OCI-M2 (cell line): ENCODE measurements at regions not wholly inside any gene's neighbourhood (a gene's known extent, or its start where the extent isn't known, plus 50 kb on each side); places are given as distances from the start of the nearest gene placed in this dataset.
"Not testable (repeated sequence)": the region's sequence is repeated elsewhere in the genome, so short reads cannot be mapped to it uniquely, and the experiment has no call there.

Experiments
- DNase-seq: peaks from one replicate; lab custom pipeline; 2025; ENCODE audit not compliant: unreplicated experiment; lab: John Stamatoyannopoulos, UW

- no peak for DNase-seq
Measured at GRCh38 chr13:75961911-75962310, 325.8 kb downstream of the LMO7 start.

GRCh38 chr13:75960538-75960994, 324.4 kb downstream of the LMO7 start:
- no peak for DNase-seq

DNA sequence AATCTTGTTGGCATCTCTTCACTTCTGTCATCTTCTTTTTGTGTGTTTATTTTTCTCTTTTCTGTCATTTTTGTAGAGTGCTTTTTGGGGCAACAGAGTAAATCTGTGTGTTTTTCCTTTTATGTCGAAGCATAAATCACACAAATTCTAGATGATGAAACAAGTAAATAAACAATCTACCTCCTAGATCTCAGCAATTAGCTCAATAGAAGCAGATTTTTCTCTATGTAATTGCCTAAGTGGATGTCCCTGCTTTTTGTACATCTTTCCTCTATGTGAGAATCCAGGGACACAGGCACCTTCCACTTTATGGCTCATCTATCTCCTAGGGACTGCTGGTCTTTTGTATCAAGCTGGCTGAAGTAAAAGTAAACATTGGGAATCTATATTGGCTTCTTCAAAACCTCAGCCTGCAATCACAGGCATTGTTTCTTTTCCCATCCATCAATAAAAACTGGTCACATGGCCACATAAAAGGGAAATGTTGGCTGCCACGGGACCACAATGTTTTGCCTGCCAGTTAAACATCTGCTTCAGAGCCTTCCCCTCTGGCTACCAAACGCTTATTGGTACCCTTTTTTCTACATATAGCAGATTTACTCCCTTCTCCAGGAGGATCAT, 323.8 kb downstream of the LMO7 start:
- no peak for DNase-seq

DNA sequence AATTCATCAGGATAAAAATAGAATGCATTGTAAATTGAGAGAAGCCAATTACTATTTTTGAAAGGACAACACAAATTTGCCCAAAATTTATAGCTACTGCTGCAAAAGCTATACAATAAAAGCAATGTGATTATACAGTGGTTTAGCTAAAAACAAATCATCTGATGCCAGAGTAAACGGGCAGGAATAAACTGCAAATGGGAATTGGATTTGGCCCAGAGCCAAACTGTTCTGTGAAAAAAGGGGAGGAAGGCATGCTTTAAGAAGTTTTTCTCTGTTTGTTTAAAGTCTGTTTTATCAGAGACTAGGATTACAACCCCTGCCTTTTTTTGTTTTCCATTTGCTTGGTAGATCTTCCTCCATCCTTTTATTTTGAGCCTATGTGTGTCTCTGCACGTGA, 317.5 kb downstream of the LMO7 start:
- DNase-seq: not testable (repeated sequence)

GRCh38 chr13:75947448-75947847, 311.3 kb downstream of the LMO7 start:
- DNase-seq: no peak

DNA sequence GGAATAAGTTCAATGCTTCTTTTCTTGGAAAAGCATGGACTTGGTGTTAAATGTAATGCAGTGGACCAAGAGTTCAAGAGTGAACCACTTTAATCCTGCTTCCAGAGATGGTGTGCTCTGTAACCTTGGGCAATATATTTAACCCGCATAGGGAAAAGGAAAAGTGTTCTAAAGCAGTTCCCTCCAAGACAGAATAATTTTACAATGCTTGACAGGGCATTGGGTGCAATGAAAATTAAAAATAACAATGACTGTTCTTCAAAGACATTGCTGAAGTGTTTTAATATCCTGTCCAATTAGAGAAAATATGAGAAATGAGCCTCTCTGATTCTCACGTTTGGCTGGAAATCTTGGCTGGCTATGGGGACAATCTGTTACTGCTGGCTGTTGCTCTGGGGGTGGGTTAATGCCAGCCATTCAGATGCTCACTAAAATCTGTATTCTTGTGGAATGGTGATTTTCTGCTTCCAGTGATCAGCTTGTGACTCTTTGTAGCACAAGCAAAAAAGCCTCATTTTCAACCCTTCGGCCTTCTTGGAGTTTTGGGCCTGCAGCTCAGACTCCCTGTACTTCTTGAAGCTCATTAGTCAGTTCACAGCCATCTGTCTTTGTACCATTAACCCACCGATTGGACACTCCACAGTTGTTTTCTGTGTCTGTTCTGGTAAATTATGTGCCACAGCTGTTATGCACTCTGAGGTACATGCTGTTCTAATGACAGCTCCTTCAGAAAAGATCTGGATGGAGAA, 310.6 kb downstream of the LMO7 start:
- no peak for DNase-seq

DNA sequence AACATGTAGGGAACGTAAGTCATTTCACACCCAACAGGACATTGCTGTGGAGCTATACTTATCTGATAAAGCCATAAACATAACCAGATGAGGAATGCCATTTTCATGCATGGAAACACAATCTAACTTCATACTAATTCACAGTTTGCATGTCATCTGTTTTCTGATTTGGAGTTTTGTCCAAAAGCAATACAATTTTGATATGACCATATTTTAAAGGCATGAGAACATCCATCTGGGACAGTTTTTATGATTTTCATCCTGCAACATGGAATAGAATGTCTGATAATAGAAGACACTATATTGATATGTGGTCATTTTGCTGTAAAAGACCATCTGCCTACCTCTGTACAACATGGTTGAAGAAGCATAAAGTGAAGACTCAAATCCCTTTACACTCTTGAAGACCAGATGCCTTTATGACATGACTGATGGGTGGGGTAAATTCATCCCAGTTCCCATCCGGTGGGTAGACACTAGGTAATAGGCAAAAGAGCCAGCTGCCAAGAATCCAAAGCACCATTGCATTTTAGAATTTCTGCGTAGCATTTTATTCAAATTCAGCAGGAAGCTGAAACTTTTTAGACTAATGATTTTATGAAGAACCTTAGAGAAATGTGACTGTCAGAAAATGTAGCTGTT, 309.8 kb downstream of the LMO7 start:
- DNase-seq: no peak

GRCh38 chr13:75938811-75939560, 302.9 kb downstream of the LMO7 start:
- DNase-seq: no peak

DNA sequence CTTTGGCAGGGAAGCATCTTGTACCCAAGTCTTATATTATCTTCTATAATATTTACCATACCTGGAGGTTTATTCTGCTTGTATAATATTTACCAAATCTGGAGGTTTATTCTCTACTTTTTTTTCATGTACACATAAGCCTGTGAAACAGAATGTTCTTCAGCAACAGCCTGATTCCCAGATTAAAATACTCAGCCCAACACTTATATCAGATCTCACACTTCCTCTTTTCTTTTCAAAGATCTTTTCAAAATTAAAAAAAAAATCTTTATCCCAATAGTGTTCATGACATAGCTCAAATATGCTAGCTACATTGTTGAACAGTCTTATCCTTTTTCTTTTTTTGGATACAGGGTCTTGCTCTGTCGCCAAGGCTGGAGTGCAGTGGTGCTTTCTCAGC, 300.7 kb downstream of the LMO7 start:
- no peak for DNase-seq

- DNase-seq: no peak
Measured at GRCh38 chr13:75935805-75936204, 299.7 kb downstream of the LMO7 start.

GRCh38 chr13:75934889-75935288, 298.8 kb downstream of the LMO7 start:
- no peak for DNase-seq

GRCh38 chr13:75932636-75933035, 296.5 kb downstream of the LMO7 start:
- DNase-seq: no peak

GRCh38 chr13:75931116-75931515, 295.0 kb downstream of the LMO7 start:
- no peak for DNase-seq

GRCh38 chr13:75929076-75929475, 292.9 kb downstream of the LMO7 start:
- no peak for DNase-seq

- DNase-seq: no peak
Measured at GRCh38 chr13:75927183-75927669, 291.1 kb downstream of the LMO7 start.

- no peak for DNase-seq
Measured at GRCh38 chr13:75920536-75920935, 284.4 kb downstream of the LMO7 start.

DNA sequence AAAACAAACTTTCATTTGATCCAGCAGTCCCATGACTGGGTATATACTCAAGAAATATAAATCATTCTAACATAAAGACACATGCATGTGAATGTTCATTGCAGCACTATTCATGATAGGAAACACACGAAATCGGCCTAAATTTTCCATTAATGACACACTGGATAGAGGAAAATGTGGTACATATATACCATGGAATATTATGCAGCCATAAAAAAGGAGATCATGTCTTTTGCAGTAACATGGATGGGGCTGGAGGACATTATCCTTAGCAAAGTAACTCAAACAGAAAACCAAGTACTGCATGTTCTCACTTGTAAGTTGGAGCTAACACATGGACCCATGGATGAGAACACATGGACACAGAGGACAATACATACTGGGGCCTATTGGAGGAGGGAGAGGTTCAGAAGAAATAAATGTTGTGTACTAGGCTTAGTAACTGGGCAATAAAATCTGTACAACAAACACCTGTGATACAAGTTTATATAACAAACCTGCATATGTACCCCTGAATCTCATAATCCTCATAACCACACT, 283.6 kb downstream of the LMO7 start:
- DNase-seq: no peak

- no peak for DNase-seq
Measured at GRCh38 chr13:75915066-75915465, 278.9 kb downstream of the LMO7 start.

- no peak for DNase-seq
Measured at GRCh38 chr13:75913925-75914324, 277.8 kb downstream of the LMO7 start.

GRCh38 chr13:75910591-75910990, 274.5 kb downstream of the LMO7 start:
- DNase-seq: no peak
